ENCODE measurements at regions not wholly inside any gene's neighbourhood (a gene's known extent, or its start where the extent isn't known, plus 50 kb on each side); places are given as distances from the start of the nearest gene placed in this dataset.
"Not testable (repeated sequence)": the region's sequence is repeated elsewhere in the genome, so short reads cannot be mapped to it uniquely, and the experiment has no call there.

- no peaks in the 10 kb centered on the region for H3K36me3 ChIP-seq
- no peak overlapping the region for H3K27ac ChIP-seq
- intact Hi-C loops (cut with DNase I; ENCODE audit: low total_unique reads), result no loop called here
- no peaks in the 10 kb centered on the region for H3K27me3 ChIP-seq
- 62 to 76% (median 72%) methylated on average over 4 of the region's 4 CpGs for WGBS, 5 donors
- H3K4me1 ChIP-seq, result no peaks in the 10 kb centered on the region
- H3K9me3 ChIP-seq, result no peaks in the 10 kb centered on the region
- TF ChIP-seq EP300 (IDR thresholded peaks at IDR 0.05) (no peak), POLR2AphosphoS5 (IDR thresholded peaks at IDR 0.05) (no peak)
- no peak overlapping the region for H3K4me3 ChIP-seq
- DNase-seq, result peak in 1 of 2 donors; percentile 24
These were observed 204.4 kb downstream of the OTUD1 start for GRCh38 chr10:23643111-23643780.

DNA sequence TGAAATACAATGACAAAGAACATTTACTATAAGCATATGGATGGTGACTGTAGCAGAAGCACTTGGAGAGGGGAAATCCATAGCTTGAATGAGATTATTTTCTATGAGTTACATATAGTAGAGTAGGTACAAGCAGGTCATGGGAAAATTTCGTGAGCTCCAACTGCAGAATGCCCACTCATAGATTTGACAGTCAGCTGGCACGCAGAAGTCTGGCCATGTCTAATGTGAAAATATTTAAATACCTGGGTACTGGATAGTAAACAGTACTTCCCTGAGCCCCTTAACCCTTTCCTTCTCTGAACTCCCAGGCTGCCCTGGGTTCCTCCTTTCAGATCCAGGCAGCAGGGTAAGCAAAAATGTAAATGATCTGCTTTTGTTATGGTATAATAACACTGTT is 209.7 kb downstream of the OTUD1 start:
- no peak for DNase-seq
- no peaks in the 10 kb centered on the region for H3K4me1 ChIP-seq
- H3K9me3 ChIP-seq, result no peaks in the 10 kb centered on the region
- intact Hi-C loops (cut with DNase I; ENCODE audit: low total_unique reads), result no loop called here
- H3K27ac ChIP-seq, result no peak overlapping the region
- H3K36me3 ChIP-seq, result no peaks in the 10 kb centered on the region
- no peak overlapping the region for H3K4me3 ChIP-seq
- WGBS, 5 donors, result 45 to 53% (median 52%) methylated on average over 2 of the region's 2 CpGs
- no peaks in the 10 kb centered on the region for H3K27me3 ChIP-seq
- no peak for TF ChIP-seq CTCF (IDR thresholded peaks at IDR 0.05)
- no peak for TF ChIP-seq EP300 (IDR thresholded peaks at IDR 0.05)
- TF ChIP-seq POLR2A (IDR thresholded peaks at IDR 0.05), result no peak
- TF ChIP-seq POLR2AphosphoS5 (IDR thresholded peaks at IDR 0.05), result no peak

GRCh38 chr10:23656735-23657134 is 217.9 kb downstream of the OTUD1 start:
- no peak overlapping the region for H3K27ac ChIP-seq
- H3K36me3 ChIP-seq, result no peaks in the 10 kb centered on the region
- no peak overlapping the region for H3K4me3 ChIP-seq
- DNase-seq, result peak in 1 of 2 donors; percentile 26
- no peaks in the 10 kb centered on the region for H3K27me3 ChIP-seq
- peak in 3 of 7 experiments; percentile 13 to 33 (median 17) for TF ChIP-seq CTCF (IDR thresholded peaks at IDR 0.05)
- no peak for TF ChIP-seq POLR2A (IDR thresholded peaks at IDR 0.05)
- H3K9me3 ChIP-seq, result no peaks in the 10 kb centered on the region
- intact Hi-C loops (cut with DNase I; ENCODE audit: low total_unique reads), result no loop called here
- H3K4me1 ChIP-seq, result no peaks in the 10 kb centered on the region

GRCh38 chr10:23657677-23658076 is 218.8 kb downstream of the OTUD1 start:
- H3K27me3 ChIP-seq, result no peaks in the 10 kb centered on the region
- no peaks in the 10 kb centered on the region for H3K9me3 ChIP-seq
- no peak for TF ChIP-seq POLR2A (IDR thresholded peaks at IDR 0.05)
- TF ChIP-seq CTCF (IDR thresholded peaks at IDR 0.05), result no peak
- TF ChIP-seq POLR2AphosphoS5 (IDR thresholded peaks at IDR 0.05), result no peak
- no peak for TF ChIP-seq EP300 (IDR thresholded peaks at IDR 0.05)
- H3K36me3 ChIP-seq, result no peaks in the 10 kb centered on the region
- no peak for DNase-seq
- no peaks in the 10 kb centered on the region for H3K4me1 ChIP-seq
- intact Hi-C loops (cut with DNase I; ENCODE audit: low total_unique reads), result no loop called here
- no peak overlapping the region for H3K4me3 ChIP-seq
- H3K27ac ChIP-seq, result no peak overlapping the region

GRCh38 chr10:23671866-23672265 is 233.0 kb downstream of the OTUD1 start:
- H3K4me3 ChIP-seq; DNase-seq; H3K27ac ChIP-seq; intact Hi-C loops (cut with DNase I; ENCODE audit: low total_unique reads); H3K27me3 ChIP-seq; H3K36me3 ChIP-seq; H3K9me3 ChIP-seq; H3K4me1 ChIP-seq: not testable (repeated sequence)
- WGBS, 5 donors, result 61 to 71% (median 67%) methylated on average over 7 of the region's 7 CpGs
